Left lung (tissue), 4 donors: ENCODE measurements at regions not wholly inside any gene's neighbourhood (a gene's known extent, or its start where the extent isn't known, plus 50 kb on each side); places are given as distances from the start of the nearest gene placed in this dataset.
"Not testable (repeated sequence)": the region's sequence is repeated elsewhere in the genome, so short reads cannot be mapped to it uniquely, and the experiment has no call there.

Experiments used
- ATAC-seq: fragments of 200-7000 bp; cut with Tn5 transposase; one replicate; pipeline ENCODE4 v1.9.1; 2020; ENCODE audit warnings: moderate library complexity
- DNase-seq, 4 donors: peaks; one replicate each; pipeline ENCODE4 v3.0.0-alpha.2; 2013 to 2020
- H3K27ac ChIP-seq, 2 donors: fragments of 200-600 bp; sonication (generic) in 1 of 2; one replicate each; pipeline versions ENCODE4 v1.5.0 to v1.8.0; 2020 to 2021
- H3K27me3 ChIP-seq, 2 donors: fragments of 200-600 bp; sonication (generic) in 1 of 2; one replicate each; pipeline versions ENCODE4 v1.5.0 to v1.8.0; 2020 to 2021
- H3K36me3 ChIP-seq, 2 donors: fragments of 200-600 bp; sonication (generic) in 1 of 2; one replicate each; pipeline versions ENCODE4 v1.5.0 to v1.8.0; 2020 to 2021
- H3K4me1 ChIP-seq, 2 donors: fragments of 200-600 bp; one replicate each; pipeline ENCODE4 v1.8.0; 2021
- H3K4me3 ChIP-seq, 2 donors: fragments of 200-600 bp; sonication (generic) in 1 of 2; one replicate each; pipeline versions ENCODE4 v1.5.0 to v1.8.0; 2020 to 2021; ENCODE audit warnings: mild to moderate bottlenecking in 1 of 2
- H3K9me3 ChIP-seq, 2 donors: fragments of 200-600 bp; sonication (generic) in 1 of 2; one replicate each; pipeline versions ENCODE4 v1.5.0 to v1.8.0; 2020 to 2021
- CTCF ChIP-seq, 2 donors: fragments of 200-600 bp; sonication (generic) in 1 of 2; IDR thresholded peaks; one replicate each; pipeline versions ENCODE4 v1.5.0 to v1.8.0; 2021; ENCODE audit warnings: antibody characterized with exemption in 2 of 2
- intact Hi-C, 2 donors: fragments of 100-400 bp; cut with DNase I; formaldehyde crosslinking; loops; one replicate each; pipeline versions ENCODE4 v1.11.2 to v1.14.2; 2022
- donor health status: DM: no; HTN: yes; CAD: no.
- donor health status: DM: no; HTN: no; CAD: no.

- Histone ChIP-seq H3K4me3 (no peak overlapping the region), H3K27ac (no peak overlapping the region), H3K4me1 (no peaks in the 10 kb centered on the region), H3K36me3 (no peaks in the 10 kb centered on the region), H3K9me3 (peaks cover 0 to 6% of the 10 kb centered on the region in 2 donors), H3K27me3 (no peaks in the 10 kb centered on the region)
- TF ChIP-seq CTCF (IDR thresholded peaks at IDR 0.05): no peak
- DNase-seq (no peak), ATAC-seq (no peak)
- intact Hi-C loops: no loop called here
These were observed 275.3 kb downstream of the COG6 start for GRCh38 chr13:39930544-39931444.

- no peak for TF ChIP-seq CTCF (IDR thresholded peaks at IDR 0.05)
- intact Hi-C loops: no loop called here
- Histone ChIP-seq H3K4me1 (no peaks in the 10 kb centered on the region), H3K27me3 (no peaks in the 10 kb centered on the region), H3K27ac (no peak overlapping the region), H3K4me3 (no peak overlapping the region), H3K9me3 (no peaks in the 10 kb centered on the region), H3K36me3 (no peaks in the 10 kb centered on the region)
- ATAC-seq (no peak), DNase-seq (no peak)
These were observed 276.0 kb downstream of the COG6 start for GRCh38 chr13:39931505-39931904.

GRCh38 chr13:39932514-39932913 lies 277.1 kb downstream of the COG6 start:
- intact Hi-C loops, DNase-seq, ATAC-seq: not testable (repeated sequence)

GRCh38 chr13:39935155-39935554 lies 279.7 kb downstream of the COG6 start:
- Histone ChIP-seq H3K27ac (no peak overlapping the region), H3K9me3 (no peaks in the 10 kb centered on the region), H3K27me3 (no peaks in the 10 kb centered on the region), H3K4me1 (no peaks in the 10 kb centered on the region), H3K4me3 (no peak overlapping the region), H3K36me3 (no peaks in the 10 kb centered on the region)
- DNase-seq (no peak), ATAC-seq (no peak)
- TF ChIP-seq CTCF (IDR thresholded peaks at IDR 0.05): no peak
- intact Hi-C loops: no loop called here

More at GRCh38 chr13:39932514-39932913, 277.1 kb downstream of the COG6 start:
- not testable (repeated sequence) for H3K4me3 ChIP-seq, H3K9me3 ChIP-seq, H3K36me3 ChIP-seq, H3K27ac ChIP-seq, H3K4me1 ChIP-seq, H3K27me3 ChIP-seq

- H3K27me3 ChIP-seq: no peaks in the 10 kb centered on the region
- no peak for DNase-seq
- H3K27ac ChIP-seq: no peak overlapping the region
- H3K36me3 ChIP-seq: no peaks in the 10 kb centered on the region
- ATAC-seq: no peak
- intact Hi-C loops: no loop called here
- no peak for TF ChIP-seq CTCF (IDR thresholded peaks at IDR 0.05)
- H3K4me1 ChIP-seq: no peaks in the 10 kb centered on the region
- no peaks in the 10 kb centered on the region for H3K9me3 ChIP-seq
- H3K4me3 ChIP-seq: no peak overlapping the region
These were observed 283.1 kb downstream of the COG6 start for GRCh38 chr13:39938596-39938995.
